ENCODE measurements at regions not wholly inside any gene's neighbourhood (a gene's known extent, or its start where the extent isn't known, plus 50 kb on each side); places are given as distances from the start of the nearest gene placed in this dataset.

DNA sequence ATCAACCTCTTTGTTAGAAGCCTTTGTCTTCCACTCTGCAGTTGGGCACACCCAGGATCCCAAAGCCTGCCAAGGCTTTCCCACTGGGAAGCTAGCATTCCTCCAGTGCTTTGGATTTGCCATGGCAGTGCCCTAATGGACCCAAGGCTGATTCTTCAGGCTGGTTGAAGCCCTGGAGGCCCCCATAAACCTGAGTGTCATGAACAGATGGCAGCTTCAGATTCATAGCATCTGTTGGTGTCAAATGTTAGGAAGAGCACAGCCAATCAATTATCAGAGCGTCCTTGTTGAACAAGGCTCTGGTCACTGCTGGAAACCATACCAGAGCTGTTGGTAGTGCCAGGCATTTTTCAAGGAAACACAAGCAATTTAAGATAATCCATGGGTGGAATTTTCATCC, 241.1 kb upstream of the KLF4 start:
- no peak overlapping the region for H3K18ac ChIP-seq (ENCODE audit: low read depth in 1 of 2, low read length in 2 of 2)
- H3K23ac ChIP-seq (ENCODE audit: low read length in 2 of 2): no peak overlapping the region
- H2BK15ac ChIP-seq (ENCODE audit: low read depth, poor library complexity, severe bottlenecking): no peak overlapping the region
- H3K79me1 ChIP-seq (replicated peaks; ENCODE audit: low read length, poor library complexity, severe bottlenecking): no peaks in the 10 kb centered on the region
- H3K36me3 ChIP-seq (ENCODE audit: control insufficient read depth in 1 of 2, insufficient read depth in 2 of 2, low read depth in 1 of 2, low read length in 2 of 2): no peaks in the 10 kb centered on the region
- H2BK5ac ChIP-seq (ENCODE audit: low read depth, low read length, poor library complexity, severe bottlenecking): no peak overlapping the region
- H3K14ac ChIP-seq (ENCODE audit: low read length in 2 of 2): no peak overlapping the region
- H2BK120ac ChIP-seq (ENCODE audit: low read depth, low read length): no peak overlapping the region
- no peak overlapping the region for H3K4me2 ChIP-seq (ENCODE audit: low read length, poor library complexity, severe bottlenecking)
- no peak overlapping the region for H2AFZ ChIP-seq (ENCODE audit: low read depth, low read length)
- no peak overlapping the region for H3K4ac ChIP-seq (ENCODE audit: low read depth in 1 of 2, low read length in 2 of 2)
- no peak overlapping the region for H3K27ac ChIP-seq (ENCODE audit: low read length, poor library complexity, severe bottlenecking)
- no peak overlapping the region for H4K8ac ChIP-seq (ENCODE audit: low read length)
- H2BK12ac ChIP-seq (ENCODE audit: low read length in 2 of 2): no peak overlapping the region
- H3K9ac ChIP-seq (ENCODE audit: low read length): no peak overlapping the region
- WGBS: 94% methylated on average over 1 of the region's 1 CpG
- H2AK5ac ChIP-seq (ENCODE audit: low read length, severe bottlenecking): no peak overlapping the region
- no peak overlapping the region for H3K4me3 ChIP-seq (ENCODE audit: insufficient read depth in 1 of 2, low read depth in 1 of 2, low read length in 2 of 2)
- H3K27me3 ChIP-seq (ENCODE audit: control insufficient read depth in 1 of 2, insufficient read depth in 1 of 2, low read length in 2 of 2): no peaks in the 10 kb centered on the region
- no peak overlapping the region for H4K91ac ChIP-seq (ENCODE audit: low read length)
- H3K4me1 ChIP-seq (ENCODE audit: control insufficient read depth, insufficient read depth, low read depth, low read length): no peaks in the 10 kb centered on the region
- no peak for DNase-seq
- H3K9me3 ChIP-seq (ENCODE audit: control insufficient read depth, low read length): no peaks in the 10 kb centered on the region

DNA sequence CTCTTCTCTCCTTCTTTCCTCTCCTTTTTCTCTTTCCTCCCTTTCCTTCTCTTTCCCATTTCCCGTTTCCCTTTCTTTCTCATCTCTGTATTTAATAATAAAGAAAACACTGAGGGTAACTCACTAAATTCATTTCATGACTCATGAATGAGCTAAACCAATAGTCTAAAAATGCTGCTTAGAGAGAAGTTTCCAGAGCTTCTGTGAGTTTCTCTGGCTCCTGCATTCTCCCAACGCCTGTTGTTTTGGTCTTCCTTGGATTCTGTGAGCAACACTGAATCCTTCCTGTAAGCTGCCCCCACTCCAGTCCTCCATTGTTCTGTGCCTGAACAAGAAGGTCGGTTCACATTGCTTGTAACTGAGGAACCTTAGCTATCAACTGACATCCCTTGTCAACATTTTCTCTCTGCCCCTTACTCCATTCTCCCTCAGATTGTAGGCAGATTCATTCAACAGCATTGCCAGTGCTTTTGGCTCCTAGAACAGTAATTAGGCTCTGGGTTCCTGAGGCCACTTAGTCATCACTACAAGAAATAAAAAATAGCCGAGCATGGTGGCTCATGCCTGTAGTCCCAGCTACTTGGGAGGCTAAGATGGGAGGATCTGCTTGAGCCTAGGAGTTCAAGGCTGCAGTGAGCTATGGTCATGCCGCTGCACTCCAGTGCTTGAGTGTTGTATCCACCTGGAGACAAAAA, 237.7 kb upstream of the KLF4 start:
- WGBS: 90% methylated on average over 5 of the region's 5 CpGs

DNA sequence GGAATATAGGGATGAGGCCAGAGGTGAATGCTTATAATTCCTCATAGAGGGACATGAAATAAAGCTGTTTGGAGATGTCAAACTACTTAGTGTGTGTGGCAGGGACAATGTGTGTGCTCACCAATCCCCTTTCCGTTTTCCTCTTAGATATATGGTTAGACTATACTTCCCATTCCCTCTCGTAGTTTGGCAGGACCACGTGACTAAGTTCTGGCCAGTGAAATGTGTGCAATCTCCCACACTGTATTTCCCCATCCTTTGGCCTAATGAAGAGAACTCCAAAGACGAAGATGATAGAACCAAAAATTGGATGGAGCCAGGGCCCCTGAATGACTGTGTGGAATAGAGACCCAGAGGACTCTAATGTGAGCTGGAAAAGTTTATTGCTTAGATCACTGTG, 233.4 kb upstream of the KLF4 start:
- Histone ChIP-seq H3K4me2 (ENCODE audit: low read length, poor library complexity, severe bottlenecking) (no peak overlapping the region), H2AFZ (ENCODE audit: low read depth, low read length) (no peak overlapping the region), H3K4me3 (ENCODE audit: insufficient read depth in 1 of 2, low read depth in 1 of 2, low read length in 2 of 2) (no peak overlapping the region), H3K79me1 (replicated peaks; ENCODE audit: low read length, poor library complexity, severe bottlenecking) (no peaks in the 10 kb centered on the region), H3K27ac (ENCODE audit: low read length, poor library complexity, severe bottlenecking) (no peak overlapping the region), H3K36me3 (ENCODE audit: control insufficient read depth in 1 of 2, insufficient read depth in 2 of 2, low read depth in 1 of 2, low read length in 2 of 2) (no peaks in the 10 kb centered on the region), H3K4ac (ENCODE audit: low read depth in 1 of 2, low read length in 2 of 2) (no peak overlapping the region), H2BK5ac (ENCODE audit: low read depth, low read length, poor library complexity, severe bottlenecking) (no peak overlapping the region), H4K8ac (ENCODE audit: low read length) (no peak overlapping the region), H4K91ac (ENCODE audit: low read length) (no peak overlapping the region), H3K18ac (ENCODE audit: low read depth in 1 of 2, low read length in 2 of 2) (no peak overlapping the region), H3K9me3 (ENCODE audit: control insufficient read depth, low read length) (no peaks in the 10 kb centered on the region), H2AK5ac (ENCODE audit: low read length, severe bottlenecking) (no peak overlapping the region), H3K14ac (ENCODE audit: low read length in 2 of 2) (no peak overlapping the region), H2BK120ac (ENCODE audit: low read depth, low read length) (no peak overlapping the region), H3K27me3 (ENCODE audit: control insufficient read depth in 1 of 2, insufficient read depth in 1 of 2, low read length in 2 of 2) (peaks cover 0 to 8% of the 10 kb centered on the region in 2 experiments), H2BK12ac (ENCODE audit: low read length in 2 of 2) (no peak overlapping the region), H3K23ac (ENCODE audit: low read length in 2 of 2) (no peak overlapping the region), H3K9ac (ENCODE audit: low read length) (no peak overlapping the region), H3K4me1 (ENCODE audit: control insufficient read depth, insufficient read depth, low read depth, low read length) (peaks cover 1% of the 10 kb centered on the region), H2BK15ac (ENCODE audit: low read depth, poor library complexity, severe bottlenecking) (no peak overlapping the region)
- no peak for DNase-seq
- 87% methylated on average over 4 of the region's 4 CpGs for WGBS

More for the DNA sequence above, 237.7 kb upstream of the KLF4 start:
- peak overlapping the region in 1 of 2 experiments; percentile 50 for H3K18ac ChIP-seq (ENCODE audit: low read depth in 1 of 2, low read length in 2 of 2)
- H3K9me3 ChIP-seq (ENCODE audit: control insufficient read depth, low read length): no peaks in the 10 kb centered on the region
- H2AK5ac ChIP-seq (ENCODE audit: low read length, severe bottlenecking): no peak overlapping the region
- no peaks in the 10 kb centered on the region for H3K4me1 ChIP-seq (ENCODE audit: control insufficient read depth, insufficient read depth, low read depth, low read length)
- no peaks in the 10 kb centered on the region for H3K79me1 ChIP-seq (replicated peaks; ENCODE audit: low read length, poor library complexity, severe bottlenecking)
- H2BK15ac ChIP-seq (ENCODE audit: low read depth, poor library complexity, severe bottlenecking): no peak overlapping the region
- H2BK5ac ChIP-seq (ENCODE audit: low read depth, low read length, poor library complexity, severe bottlenecking): no peak overlapping the region
- H3K9ac ChIP-seq (ENCODE audit: low read length): peak overlapping the region; percentile 75
- H3K14ac ChIP-seq (ENCODE audit: low read length in 2 of 2): no peak overlapping the region
- no peak overlapping the region for H3K23ac ChIP-seq (ENCODE audit: low read length in 2 of 2)
- H3K27ac ChIP-seq (ENCODE audit: low read length, poor library complexity, severe bottlenecking): no peak overlapping the region
- no peaks in the 10 kb centered on the region for H3K27me3 ChIP-seq (ENCODE audit: control insufficient read depth in 1 of 2, insufficient read depth in 1 of 2, low read length in 2 of 2)
- H4K91ac ChIP-seq (ENCODE audit: low read length): no peak overlapping the region
- no peak overlapping the region for H3K4me2 ChIP-seq (ENCODE audit: low read length, poor library complexity, severe bottlenecking)
- H2BK120ac ChIP-seq (ENCODE audit: low read depth, low read length): no peak overlapping the region
- H2AFZ ChIP-seq (ENCODE audit: low read depth, low read length): peak overlapping the region; percentile 67
- peak overlapping the region in 1 of 2 experiments; percentile 45 for H3K4me3 ChIP-seq (ENCODE audit: insufficient read depth in 1 of 2, low read depth in 1 of 2, low read length in 2 of 2)
- no peaks in the 10 kb centered on the region for H3K36me3 ChIP-seq (ENCODE audit: control insufficient read depth in 1 of 2, insufficient read depth in 2 of 2, low read depth in 1 of 2, low read length in 2 of 2)
- H2BK12ac ChIP-seq (ENCODE audit: low read length in 2 of 2): no peak overlapping the region
- peak overlapping the region; percentile 49 for H4K8ac ChIP-seq (ENCODE audit: low read length)
- peak overlapping the region in 1 of 2 experiments; percentile 32 for H3K4ac ChIP-seq (ENCODE audit: low read depth in 1 of 2, low read length in 2 of 2)
- DNase-seq: no peak

DNA sequence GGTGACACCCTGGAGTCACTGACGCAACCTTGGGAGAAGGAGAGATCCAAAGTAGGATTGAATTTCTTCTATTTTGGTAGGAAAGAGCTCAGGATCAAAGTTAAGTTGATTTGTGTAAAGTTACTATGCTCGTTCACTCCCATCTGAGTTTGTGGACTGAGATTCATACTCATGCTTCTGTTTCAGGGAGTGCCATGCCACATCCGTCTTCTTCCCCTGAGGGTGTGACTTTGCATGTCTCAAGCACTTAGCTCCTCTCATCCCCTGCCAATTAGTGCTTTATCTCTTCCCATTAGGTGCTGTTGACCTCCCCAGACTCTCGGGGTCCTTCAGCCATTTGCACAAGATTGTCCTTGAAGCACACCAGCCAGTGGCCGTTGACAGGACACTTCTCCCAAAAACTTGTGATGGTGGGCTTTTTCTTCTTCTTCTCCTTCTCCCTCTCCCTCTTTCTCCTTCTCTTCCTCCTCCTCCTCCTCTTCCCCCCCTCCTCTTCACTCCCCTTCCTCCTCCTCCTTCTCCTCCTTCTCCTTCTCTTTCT, 232.2 kb upstream of the KLF4 start:
- Histone ChIP-seq H2BK120ac (ENCODE audit: low read depth, low read length) (no peak overlapping the region), H3K4me1 (ENCODE audit: control insufficient read depth, insufficient read depth, low read depth, low read length) (peaks cover 5% of the 10 kb centered on the region), H3K14ac (ENCODE audit: low read length in 2 of 2) (peak overlapping the region in 1 of 2 experiments; percentile 4), H2AK5ac (ENCODE audit: low read length, severe bottlenecking) (no peak overlapping the region), H4K91ac (ENCODE audit: low read length) (no peak overlapping the region), H3K4me2 (ENCODE audit: low read length, poor library complexity, severe bottlenecking) (no peak overlapping the region), H2BK15ac (ENCODE audit: low read depth, poor library complexity, severe bottlenecking) (no peak overlapping the region), H3K9me3 (ENCODE audit: control insufficient read depth, low read length) (no peaks in the 10 kb centered on the region), H3K23ac (ENCODE audit: low read length in 2 of 2) (no peak overlapping the region), H3K4me3 (ENCODE audit: insufficient read depth in 1 of 2, low read depth in 1 of 2, low read length in 2 of 2) (no peak overlapping the region), H3K4ac (ENCODE audit: low read depth in 1 of 2, low read length in 2 of 2) (no peak overlapping the region), H3K27me3 (ENCODE audit: control insufficient read depth in 1 of 2, insufficient read depth in 1 of 2, low read length in 2 of 2) (peaks cover 0 to 8% of the 10 kb centered on the region in 2 experiments), H3K79me1 (replicated peaks; ENCODE audit: low read length, poor library complexity, severe bottlenecking) (no peaks in the 10 kb centered on the region), H2BK5ac (ENCODE audit: low read depth, low read length, poor library complexity, severe bottlenecking) (no peak overlapping the region), H2AFZ (ENCODE audit: low read depth, low read length) (no peak overlapping the region), H3K9ac (ENCODE audit: low read length) (no peak overlapping the region), H3K27ac (ENCODE audit: low read length, poor library complexity, severe bottlenecking) (no peak overlapping the region), H3K18ac (ENCODE audit: low read depth in 1 of 2, low read length in 2 of 2) (no peak overlapping the region), H4K8ac (ENCODE audit: low read length) (no peak overlapping the region), H3K36me3 (ENCODE audit: control insufficient read depth in 1 of 2, insufficient read depth in 2 of 2, low read depth in 1 of 2, low read length in 2 of 2) (no peaks in the 10 kb centered on the region), H2BK12ac (ENCODE audit: low read length in 2 of 2) (no peak overlapping the region)
- 86% methylated on average over 5 of the region's 5 CpGs for WGBS
- DNase-seq: no peak
